ENCODE measurements at regions not wholly inside any gene's neighbourhood (a gene's known extent, or its start where the extent isn't known, plus 50 kb on each side); places are given as distances from the start of the nearest gene placed in this dataset.

DNA sequence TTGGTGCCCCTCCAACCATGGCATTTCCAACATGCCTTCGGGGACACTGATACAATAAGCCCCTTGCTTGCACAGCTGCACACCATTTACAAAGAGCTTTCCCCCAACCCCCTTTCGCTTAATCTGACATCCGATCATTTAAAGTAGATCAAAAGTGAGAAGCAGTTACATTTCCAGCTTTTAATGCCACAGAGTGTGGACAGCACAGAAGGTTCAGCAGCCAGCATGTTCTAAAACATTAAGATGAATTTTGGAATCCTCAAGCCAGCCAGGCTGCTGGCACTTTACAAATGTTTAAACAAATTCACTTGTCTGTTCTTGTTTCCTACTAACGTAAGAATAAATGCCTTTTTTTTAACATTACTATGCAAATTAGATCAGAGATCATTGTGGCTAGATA, 284.4 kb upstream of the LDB2 start:
- TF ChIP-seq, protein P1, sequence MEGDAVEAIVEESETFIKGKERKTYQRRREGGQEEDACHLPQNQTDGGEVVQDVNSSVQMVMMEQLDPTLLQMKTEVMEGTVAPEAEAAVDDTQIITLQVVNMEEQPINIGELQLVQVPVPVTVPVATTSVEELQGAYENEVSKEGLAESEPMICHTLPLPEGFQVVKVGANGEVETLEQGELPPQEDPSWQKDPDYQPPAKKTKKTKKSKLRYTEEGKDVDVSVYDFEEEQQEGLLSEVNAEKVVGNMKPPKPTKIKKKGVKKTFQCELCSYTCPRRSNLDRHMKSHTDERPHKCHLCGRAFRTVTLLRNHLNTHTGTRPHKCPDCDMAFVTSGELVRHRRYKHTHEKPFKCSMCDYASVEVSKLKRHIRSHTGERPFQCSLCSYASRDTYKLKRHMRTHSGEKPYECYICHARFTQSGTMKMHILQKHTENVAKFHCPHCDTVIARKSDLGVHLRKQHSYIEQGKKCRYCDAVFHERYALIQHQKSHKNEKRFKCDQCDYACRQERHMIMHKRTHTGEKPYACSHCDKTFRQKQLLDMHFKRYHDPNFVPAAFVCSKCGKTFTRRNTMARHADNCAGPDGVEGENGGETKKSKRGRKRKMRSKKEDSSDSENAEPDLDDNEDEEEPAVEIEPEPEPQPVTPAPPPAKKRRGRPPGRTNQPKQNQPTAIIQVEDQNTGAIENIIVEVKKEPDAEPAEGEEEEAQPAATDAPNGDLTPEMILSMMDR (optimal IDR thresholded peaks at IDR 0.05 in 1 of 3, IDR thresholded peaks at IDR 0.05 in 1 of 3, conservative IDR thresholded peaks at IDR 0.05 in 1 of 3; ENCODE audit: extremely low read depth in 1 of 3, insufficient read depth in 2 of 3, low read length in 3 of 3) = no peak
- no peak for TF ChIP-seq EZH2 (IDR thresholded peaks at IDR 0.05; ENCODE audit: low read length)

Data from keratinocyte (primary cell).